ENCODE measurements at regions not wholly inside any gene's neighbourhood (a gene's known extent, or its start where the extent isn't known, plus 50 kb on each side); places are given as distances from the start of the nearest gene placed in this dataset.

- no peaks in the 10 kb centered on the region for H3K36me3 ChIP-seq (ENCODE audit: control insufficient read depth, insufficient read depth, low read length)
- intact Hi-C loops (cut with micrococcal nuclease; ENCODE audit: unreplicated experiment) = no loop called here
- H3K9me3 ChIP-seq (ENCODE audit: control insufficient read depth, insufficient read depth, low read depth, low read length) = no peaks in the 10 kb centered on the region
- ChIA-PET CTCF (no interaction called here), POLR2A (no interaction called here)
- H3K4me3 ChIP-seq (ENCODE audit: low read depth in 2 of 2, low read length in 2 of 2) = no peak overlapping the region
- DNase-seq (ENCODE audit: low read depth, low spot score) = no peak
- TF ChIP-seq REST (IDR thresholded peaks at IDR 0.05; ENCODE audit: insufficient read depth in 1 of 2, low read depth in 2 of 2, low read length in 1 of 2) (no peak), TCF7L2 (IDR thresholded peaks at IDR 0.05; ENCODE audit: low read depth, low read length) (no peak), POLR2AphosphoS5 (IDR thresholded peaks at IDR 0.05; ENCODE audit: low read depth, low read length) (no peak), SIN3A (IDR thresholded peaks at IDR 0.05; ENCODE audit: borderline replicate concordance, insufficient read depth, low read depth, low read length) (no peak)
- TF ChIP-seq, protein P1, sequence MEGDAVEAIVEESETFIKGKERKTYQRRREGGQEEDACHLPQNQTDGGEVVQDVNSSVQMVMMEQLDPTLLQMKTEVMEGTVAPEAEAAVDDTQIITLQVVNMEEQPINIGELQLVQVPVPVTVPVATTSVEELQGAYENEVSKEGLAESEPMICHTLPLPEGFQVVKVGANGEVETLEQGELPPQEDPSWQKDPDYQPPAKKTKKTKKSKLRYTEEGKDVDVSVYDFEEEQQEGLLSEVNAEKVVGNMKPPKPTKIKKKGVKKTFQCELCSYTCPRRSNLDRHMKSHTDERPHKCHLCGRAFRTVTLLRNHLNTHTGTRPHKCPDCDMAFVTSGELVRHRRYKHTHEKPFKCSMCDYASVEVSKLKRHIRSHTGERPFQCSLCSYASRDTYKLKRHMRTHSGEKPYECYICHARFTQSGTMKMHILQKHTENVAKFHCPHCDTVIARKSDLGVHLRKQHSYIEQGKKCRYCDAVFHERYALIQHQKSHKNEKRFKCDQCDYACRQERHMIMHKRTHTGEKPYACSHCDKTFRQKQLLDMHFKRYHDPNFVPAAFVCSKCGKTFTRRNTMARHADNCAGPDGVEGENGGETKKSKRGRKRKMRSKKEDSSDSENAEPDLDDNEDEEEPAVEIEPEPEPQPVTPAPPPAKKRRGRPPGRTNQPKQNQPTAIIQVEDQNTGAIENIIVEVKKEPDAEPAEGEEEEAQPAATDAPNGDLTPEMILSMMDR (IDR thresholded peaks at IDR 0.05) = no peak
- BruUV-seq (replicated peaks) = no TSS peak
- H3K4me1 ChIP-seq (ENCODE audit: control insufficient read depth, insufficient read depth, low read length) = no peaks in the 10 kb centered on the region
- no peak overlapping the region for H3K27ac ChIP-seq (ENCODE audit: low read length)
- no peak for ATAC-seq
- H3K27me3 ChIP-seq (ENCODE audit: control insufficient read depth, insufficient read depth, low read length) = no peaks in the 10 kb centered on the region
- in situ Hi-C loops (cut with HindIII; ENCODE audit: low pct_unique_long_range_greater_than_20kb, low sequenced_read_pairs) = no loop called here
These were observed 375.3 kb upstream of the KLHL29 start for GRCh38 chr2:23009545-23010149.

GRCh38 chr2:23012499-23012898 is 372.5 kb upstream of the KLHL29 start:
- CTCF ChIA-PET = no interaction called here
- Histone ChIP-seq H3K9me3 (ENCODE audit: control insufficient read depth, insufficient read depth, low read depth, low read length) (no peaks in the 10 kb centered on the region), H3K4me1 (ENCODE audit: control insufficient read depth, insufficient read depth, low read length) (no peaks in the 10 kb centered on the region), H3K4me3 (ENCODE audit: low read depth in 2 of 2, low read length in 2 of 2) (no peak overlapping the region), H3K36me3 (ENCODE audit: control insufficient read depth, insufficient read depth, low read length) (no peaks in the 10 kb centered on the region), H3K27me3 (ENCODE audit: control insufficient read depth, insufficient read depth, low read length) (no peaks in the 10 kb centered on the region), H3K27ac (ENCODE audit: low read length) (no peak overlapping the region)
- DNase-seq (ENCODE audit: low read depth, low spot score) (no peak), ATAC-seq (no peak)
- intact Hi-C loops (cut with micrococcal nuclease; ENCODE audit: unreplicated experiment) (no loop called here), in situ Hi-C loops (cut with HindIII; ENCODE audit: low pct_unique_long_range_greater_than_20kb, low sequenced_read_pairs) (no loop called here)
- POLR2A ChIA-PET = no interaction called here
- TF ChIP-seq TCF7L2 (IDR thresholded peaks at IDR 0.05; ENCODE audit: low read depth, low read length) (no peak), SIN3A (IDR thresholded peaks at IDR 0.05; ENCODE audit: borderline replicate concordance, insufficient read depth, low read depth, low read length) (no peak), POLR2AphosphoS5 (IDR thresholded peaks at IDR 0.05; ENCODE audit: low read depth, low read length) (no peak), REST (IDR thresholded peaks at IDR 0.05; ENCODE audit: insufficient read depth in 1 of 2, low read depth in 2 of 2, low read length in 1 of 2) (no peak)
- TF ChIP-seq, protein P1 (IDR thresholded peaks at IDR 0.05) = no peak
- no TSS peak for BruUV-seq (replicated peaks)

All from Panc1 (cell line).